ENCODE measurements at regions not wholly inside any gene's neighbourhood (a gene's known extent, or its start where the extent isn't known, plus 50 kb on each side); places are given as distances from the start of the nearest gene placed in this dataset.

GRCh38 chr20:59376109-59376841 is 75.9 kb downstream of the EDN3 start:
- TF ChIP-seq, protein P1, sequence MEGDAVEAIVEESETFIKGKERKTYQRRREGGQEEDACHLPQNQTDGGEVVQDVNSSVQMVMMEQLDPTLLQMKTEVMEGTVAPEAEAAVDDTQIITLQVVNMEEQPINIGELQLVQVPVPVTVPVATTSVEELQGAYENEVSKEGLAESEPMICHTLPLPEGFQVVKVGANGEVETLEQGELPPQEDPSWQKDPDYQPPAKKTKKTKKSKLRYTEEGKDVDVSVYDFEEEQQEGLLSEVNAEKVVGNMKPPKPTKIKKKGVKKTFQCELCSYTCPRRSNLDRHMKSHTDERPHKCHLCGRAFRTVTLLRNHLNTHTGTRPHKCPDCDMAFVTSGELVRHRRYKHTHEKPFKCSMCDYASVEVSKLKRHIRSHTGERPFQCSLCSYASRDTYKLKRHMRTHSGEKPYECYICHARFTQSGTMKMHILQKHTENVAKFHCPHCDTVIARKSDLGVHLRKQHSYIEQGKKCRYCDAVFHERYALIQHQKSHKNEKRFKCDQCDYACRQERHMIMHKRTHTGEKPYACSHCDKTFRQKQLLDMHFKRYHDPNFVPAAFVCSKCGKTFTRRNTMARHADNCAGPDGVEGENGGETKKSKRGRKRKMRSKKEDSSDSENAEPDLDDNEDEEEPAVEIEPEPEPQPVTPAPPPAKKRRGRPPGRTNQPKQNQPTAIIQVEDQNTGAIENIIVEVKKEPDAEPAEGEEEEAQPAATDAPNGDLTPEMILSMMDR (IDR thresholded peaks at IDR 0.05; ENCODE audit: unreplicated experiment) = no peak
- Mint-ChIP-seq H3K4me1 (peaks cover 25% of the 10 kb centered on the region), H3K9me3 (no peaks in the 10 kb centered on the region), H3K27ac (no peak overlapping the region), H3K27me3 (ENCODE audit: low read depth) (peaks cover 4% of the 10 kb centered on the region), H3K4me3 (no peak overlapping the region), H3K36me3 (no peaks in the 10 kb centered on the region)
- DNase-seq (ENCODE audit: low spot score in 2 of 2, unreplicated experiment in 2 of 2) = no peak

- Mint-ChIP-seq H3K27me3 (ENCODE audit: low read depth) (peaks cover 3% of the 10 kb centered on the region), H3K4me1 (peaks cover 25% of the 10 kb centered on the region), H3K27ac (no peak overlapping the region), H3K9me3 (no peaks in the 10 kb centered on the region), H3K36me3 (no peaks in the 10 kb centered on the region), H3K4me3 (no peak overlapping the region)
- no peak for DNase-seq (ENCODE audit: low spot score in 2 of 2, unreplicated experiment in 2 of 2)
- TF ChIP-seq, protein P1 (IDR thresholded peaks at IDR 0.05; ENCODE audit: unreplicated experiment) = no peak
Observed at GRCh38 chr20:59376998-59377397, 76.6 kb downstream of the EDN3 start.

DNA sequence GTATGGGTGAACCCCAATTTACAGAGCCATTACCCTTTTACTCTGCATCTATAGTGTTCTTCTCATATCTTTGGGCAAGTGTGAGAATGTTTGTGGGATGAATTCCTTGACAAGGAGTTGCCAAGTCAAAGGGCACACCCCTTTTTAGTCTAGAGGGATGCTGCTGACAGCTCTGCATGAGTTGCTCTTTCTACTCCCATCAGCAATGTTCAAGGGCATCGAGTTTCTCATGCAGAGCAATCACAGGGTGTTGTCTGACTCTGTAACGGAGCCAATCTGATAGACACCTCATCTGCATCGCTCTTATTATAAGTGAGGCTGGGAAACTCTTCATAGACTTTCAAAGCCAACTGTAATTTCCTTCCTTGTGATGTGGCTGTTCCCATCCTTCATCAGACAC is 77.4 kb downstream of the EDN3 start:
- Mint-ChIP-seq H3K36me3 (no peaks in the 10 kb centered on the region), H3K4me3 (no peak overlapping the region), H3K27ac (no peak overlapping the region), H3K9me3 (no peaks in the 10 kb centered on the region), H3K4me1 (peaks cover 25% of the 10 kb centered on the region), H3K27me3 (ENCODE audit: low read depth) (peaks cover 3% of the 10 kb centered on the region)
- TF ChIP-seq, protein P1 (IDR thresholded peaks at IDR 0.05; ENCODE audit: unreplicated experiment) = no peak
- no peak for DNase-seq (ENCODE audit: low spot score in 2 of 2, unreplicated experiment in 2 of 2)

- H3K27me3 Mint-ChIP-seq (ENCODE audit: low read depth) = peaks cover 3% of the 10 kb centered on the region
- H3K36me3 Mint-ChIP-seq = no peaks in the 10 kb centered on the region
- no peaks in the 10 kb centered on the region for H3K9me3 Mint-ChIP-seq
- peak overlapping the region; percentile 36 for H3K27ac Mint-ChIP-seq
- H3K4me1 Mint-ChIP-seq = peaks cover 25% of the 10 kb centered on the region
- TF ChIP-seq, protein P1 (IDR thresholded peaks at IDR 0.05; ENCODE audit: unreplicated experiment) = no peak
- DNase-seq (ENCODE audit: low spot score in 2 of 2, unreplicated experiment in 2 of 2) = no peak
- H3K4me3 Mint-ChIP-seq = no peak overlapping the region
Observed at GRCh38 chr20:59378396-59378795, 78.0 kb downstream of the EDN3 start.

DNA sequence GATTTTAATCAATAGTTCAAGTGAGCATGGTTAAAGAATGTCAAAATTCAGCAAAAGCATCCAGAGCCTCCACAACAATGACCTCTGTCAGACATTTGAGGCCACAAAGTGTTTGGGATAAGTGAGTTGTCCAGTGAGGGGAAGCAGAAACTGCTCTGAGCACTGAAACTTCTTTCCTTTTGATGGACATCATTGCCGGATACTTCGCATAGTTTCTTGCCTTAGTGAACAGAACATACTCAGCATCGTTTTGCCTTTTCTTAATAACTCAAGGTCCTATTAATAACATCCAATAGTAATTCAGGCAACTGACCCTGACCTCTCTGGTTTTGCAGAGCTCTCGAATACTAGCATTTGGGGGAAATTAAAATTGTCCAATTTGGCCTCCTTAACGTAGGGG is 78.6 kb downstream of the EDN3 start:
- H3K4me3 Mint-ChIP-seq = no peak overlapping the region
- H3K4me1 Mint-ChIP-seq = peaks cover 19% of the 10 kb centered on the region
- H3K27ac Mint-ChIP-seq = peak overlapping the region; percentile 36
- no peaks in the 10 kb centered on the region for H3K9me3 Mint-ChIP-seq
- TF ChIP-seq, protein P1 (IDR thresholded peaks at IDR 0.05; ENCODE audit: unreplicated experiment) = no peak
- H3K27me3 Mint-ChIP-seq (ENCODE audit: low read depth) = peaks cover 3% of the 10 kb centered on the region
- H3K36me3 Mint-ChIP-seq = no peaks in the 10 kb centered on the region
- no peak for DNase-seq (ENCODE audit: low spot score in 2 of 2, unreplicated experiment in 2 of 2)

All from mesothelial cell of epicardium (in vitro differentiated cells).